Mucosa of rectum (tissue), 2 donors: ENCODE measurements at regions not wholly inside any gene's neighbourhood (a gene's known extent, or its start where the extent isn't known, plus 50 kb on each side); places are given as distances from the start of the nearest gene placed in this dataset.

Experiments used
- H3K27ac ChIP-seq, 2 donors: one replicate each; pipeline ENCODE4 v1.7.0; 2013; ENCODE audit warnings: inconsistent platforms in 2 of 2, low read depth in 2 of 2, low read length in 2 of 2
- H3K27me3 ChIP-seq, 2 donors: one replicate each; pipeline ENCODE4 v1.7.0; 2013; ENCODE audit warnings: low read length in 2 of 2; ENCODE audit not compliant: control insufficient read depth in 2 of 2, insufficient read depth in 2 of 2
- H3K36me3 ChIP-seq, 2 donors: one replicate each; pipeline ENCODE4 v1.7.0; 2013; ENCODE audit warnings: low read length in 2 of 2; ENCODE audit not compliant: control insufficient read depth in 2 of 2, insufficient read depth in 2 of 2
- H3K4me1 ChIP-seq, 2 donors: one replicate each; pipeline ENCODE4 v1.7.0; 2013; ENCODE audit warnings: low read length in 2 of 2, mild to moderate bottlenecking in 1 of 2; ENCODE audit not compliant: control insufficient read depth in 2 of 2, insufficient read depth in 2 of 2
- H3K4me3 ChIP-seq, 2 donors: one replicate each; pipeline ENCODE4 v1.7.0; 2013; ENCODE audit warnings: low read length in 2 of 2
- H3K9ac ChIP-seq, 2 donors: one replicate each; pipeline ENCODE4 v1.7.0; 2013; ENCODE audit warnings: low read length in 2 of 2, low read depth in 1 of 2, mild to moderate bottlenecking in 1 of 2
- H3K9me3 ChIP-seq, 2 donors: one replicate each; pipeline ENCODE4 v1.7.0; 2013; ENCODE audit warnings: low read length in 2 of 2; ENCODE audit not compliant: control insufficient read depth in 2 of 2
- donor health status: healthy.
- donor health status: Normal muscosa, but diverticular disease.

DNA sequence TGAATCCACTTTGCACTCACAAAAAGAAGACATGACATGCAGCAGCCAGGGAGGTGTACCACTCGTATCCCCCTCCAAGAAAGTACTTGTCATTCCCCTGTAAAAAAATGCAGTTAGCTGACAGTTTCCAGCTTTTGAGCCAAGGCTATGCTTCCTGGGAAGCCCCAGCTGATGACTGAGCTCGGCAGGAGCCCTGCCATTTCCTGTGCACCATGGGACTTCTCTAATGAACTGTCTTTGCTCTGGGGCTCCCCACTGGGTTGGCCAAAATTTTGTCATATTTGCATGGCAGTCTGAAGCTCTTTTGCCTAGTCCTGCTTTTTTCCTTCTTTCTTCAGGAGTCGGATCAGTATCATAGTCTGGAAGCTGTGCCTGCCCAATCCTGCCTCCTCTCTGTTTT, 104.5 kb upstream of the MAOA start:
- Histone ChIP-seq H3K27me3 (peaks cover 0 to 6% of the 10 kb centered on the region in 2 donors), H3K4me3 (peak overlapping the region in 1 of 2 donors; percentile 32)

DNA sequence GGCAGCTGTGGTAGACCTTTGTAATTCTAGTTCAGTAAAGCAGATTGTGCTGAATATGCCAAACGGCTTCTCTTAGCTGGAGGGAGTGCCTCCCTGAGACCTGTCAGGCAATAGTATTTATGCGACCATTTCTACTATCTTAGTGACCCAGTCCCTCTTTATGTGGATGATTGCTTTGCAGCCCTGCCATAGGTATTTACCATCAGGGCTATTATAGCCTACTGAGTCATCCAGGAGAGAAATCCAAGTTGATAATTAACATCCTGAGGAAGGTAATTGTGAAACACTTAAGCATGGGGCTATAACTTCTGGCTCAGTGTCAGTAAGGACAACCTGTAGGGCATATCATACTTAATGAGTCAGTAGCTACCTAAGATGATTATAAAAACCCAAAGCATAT, 103.9 kb upstream of the MAOA start:
- Histone ChIP-seq H3K36me3 (no peaks in the 10 kb centered on the region), H3K9me3 (no peaks in the 10 kb centered on the region), H3K4me3 (peak overlapping the region in 1 of 2 donors; percentile 32), H3K9ac (no peak overlapping the region), H3K27me3 (peaks cover 0 to 6% of the 10 kb centered on the region in 2 donors), H3K27ac (peak overlapping the region; percentile 13 to 43), H3K4me1 (peaks cover 3 to 20% of the 10 kb centered on the region in 2 donors)

More for the DNA sequence above, 104.5 kb upstream of the MAOA start:
- H3K9me3 ChIP-seq: no peaks in the 10 kb centered on the region
- no peak overlapping the region for H3K9ac ChIP-seq
- no peaks in the 10 kb centered on the region for H3K36me3 ChIP-seq
- H3K27ac ChIP-seq: peak overlapping the region; percentile 13 to 43
- peaks cover 2 to 18% of the 10 kb centered on the region in 2 donors for H3K4me1 ChIP-seq

- Histone ChIP-seq H3K9me3 (no peaks in the 10 kb centered on the region), H3K4me1 (peaks cover 3 to 20% of the 10 kb centered on the region in 2 donors), H3K36me3 (no peaks in the 10 kb centered on the region), H3K27ac (no peak overlapping the region), H3K4me3 (no peak overlapping the region), H3K9ac (no peak overlapping the region), H3K27me3 (peaks cover 0 to 6% of the 10 kb centered on the region in 2 donors)
Measured at GRCh38 chrX:43552703-43553102, 103.4 kb upstream of the MAOA start.

- no peaks in the 10 kb centered on the region for H3K9me3 ChIP-seq
Measured at GRCh38 chrX:43553257-43553656, 102.8 kb upstream of the MAOA start.

GRCh38 chrX:43556207-43556606, 99.9 kb upstream of the MAOA start:
- H3K9ac ChIP-seq: no peak overlapping the region
- no peaks in the 10 kb centered on the region for H3K36me3 ChIP-seq
- H3K27ac ChIP-seq: no peak overlapping the region
- peaks cover 5 to 20% of the 10 kb centered on the region in 2 donors for H3K4me1 ChIP-seq
- no peak overlapping the region for H3K4me3 ChIP-seq
- H3K27me3 ChIP-seq: peaks cover 0 to 6% of the 10 kb centered on the region in 2 donors
- H3K9me3 ChIP-seq: no peaks in the 10 kb centered on the region

More at GRCh38 chrX:43553257-43553656, 102.8 kb upstream of the MAOA start:
- no peak overlapping the region for H3K27ac ChIP-seq
- no peaks in the 10 kb centered on the region for H3K36me3 ChIP-seq
- H3K9ac ChIP-seq: no peak overlapping the region
- peaks cover 0 to 6% of the 10 kb centered on the region in 2 donors for H3K27me3 ChIP-seq
- no peak overlapping the region for H3K4me3 ChIP-seq
- peaks cover 3 to 20% of the 10 kb centered on the region in 2 donors for H3K4me1 ChIP-seq

- Histone ChIP-seq H3K36me3 (no peaks in the 10 kb centered on the region), H3K9me3 (no peaks in the 10 kb centered on the region), H3K9ac (no peak overlapping the region), H3K27ac (no peak overlapping the region), H3K4me3 (no peak overlapping the region), H3K27me3 (peaks cover 0 to 6% of the 10 kb centered on the region in 2 donors), H3K4me1 (peaks cover 5% of the 10 kb centered on the region in 2 donors)
Measured at GRCh38 chrX:43557792-43558191, 98.3 kb upstream of the MAOA start.

DNA sequence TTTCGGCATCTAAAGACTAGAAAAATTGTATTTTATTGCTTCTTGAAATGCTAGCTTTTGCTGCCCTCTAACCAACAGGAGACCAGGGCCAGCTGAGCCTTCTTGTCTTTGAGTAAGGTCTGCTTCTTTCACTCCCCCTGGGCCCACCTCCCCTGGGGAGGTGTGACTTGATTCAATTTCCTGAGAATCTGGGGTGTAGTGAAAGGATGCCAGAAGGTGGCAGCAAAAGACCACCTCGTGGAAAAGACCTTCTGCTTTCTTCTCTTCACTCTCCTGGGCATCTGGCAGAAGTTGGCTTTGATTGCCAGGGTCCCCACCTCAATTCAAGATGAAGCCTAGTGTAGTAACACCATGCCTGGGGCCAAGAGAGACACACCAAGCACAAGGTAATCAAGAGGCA, 96.5 kb upstream of the MAOA start:
- Histone ChIP-seq H3K9me3 (no peaks in the 10 kb centered on the region), H3K27me3 (no peaks in the 10 kb centered on the region), H3K36me3 (no peaks in the 10 kb centered on the region), H3K4me1 (peaks cover 5% of the 10 kb centered on the region in 2 donors), H3K27ac (peak overlapping the region; percentile 59 to 66), H3K4me3 (peak overlapping the region; percentile 25 to 49), H3K9ac (no peak overlapping the region)

GRCh38 chrX:43560247-43560946, 95.7 kb upstream of the MAOA start:
- Histone ChIP-seq H3K4me1 (peaks cover 5 to 10% of the 10 kb centered on the region in 2 donors), H3K27me3 (no peaks in the 10 kb centered on the region), H3K36me3 (no peaks in the 10 kb centered on the region), H3K9me3 (no peaks in the 10 kb centered on the region), H3K27ac (peak overlapping the region; percentile 59 to 66), H3K4me3 (peak overlapping the region; percentile 31 to 49), H3K9ac (peak overlapping the region in 1 of 2 donors; percentile 14)

- no peak overlapping the region for H3K27ac ChIP-seq
- no peaks in the 10 kb centered on the region for H3K36me3 ChIP-seq
Measured at GRCh38 chrX:43562372-43562771, 93.7 kb upstream of the MAOA start.

GRCh38 chrX:43564953-43565352, 91.1 kb upstream of the MAOA start:
- no peak overlapping the region for H3K4me3 ChIP-seq
- no peaks in the 10 kb centered on the region for H3K36me3 ChIP-seq
- H3K4me1 ChIP-seq: peaks cover 0 to 7% of the 10 kb centered on the region in 2 donors
- no peak overlapping the region for H3K9ac ChIP-seq
- H3K27me3 ChIP-seq: peaks cover 0 to 3% of the 10 kb centered on the region in 2 donors
- H3K9me3 ChIP-seq: no peaks in the 10 kb centered on the region
- no peak overlapping the region for H3K27ac ChIP-seq

More at GRCh38 chrX:43562372-43562771, 93.7 kb upstream of the MAOA start:
- peaks cover 2 to 7% of the 10 kb centered on the region in 2 donors for H3K4me1 ChIP-seq
- H3K9ac ChIP-seq: no peak overlapping the region
- no peaks in the 10 kb centered on the region for H3K9me3 ChIP-seq
- no peak overlapping the region for H3K4me3 ChIP-seq
- H3K27me3 ChIP-seq: no peaks in the 10 kb centered on the region
